HG02938 (cell line): ENCODE measurements at regions not wholly inside any gene's neighbourhood (a gene's known extent, or its start where the extent isn't known, plus 50 kb on each side); places are given as distances from the start of the nearest gene placed in this dataset.
"Not testable (repeated sequence)": the region's sequence is repeated elsewhere in the genome, so short reads cannot be mapped to it uniquely, and the experiment has no call there.

Experiments used
- ATAC-seq: cut with Tn5 transposase; IDR thresholded peaks from one replicate; pipeline ENCODE4 v1.9.1; 2021; ENCODE audit warnings: mild to moderate bottlenecking, moderate library complexity; ENCODE audit not compliant: unreplicated experiment

DNA sequence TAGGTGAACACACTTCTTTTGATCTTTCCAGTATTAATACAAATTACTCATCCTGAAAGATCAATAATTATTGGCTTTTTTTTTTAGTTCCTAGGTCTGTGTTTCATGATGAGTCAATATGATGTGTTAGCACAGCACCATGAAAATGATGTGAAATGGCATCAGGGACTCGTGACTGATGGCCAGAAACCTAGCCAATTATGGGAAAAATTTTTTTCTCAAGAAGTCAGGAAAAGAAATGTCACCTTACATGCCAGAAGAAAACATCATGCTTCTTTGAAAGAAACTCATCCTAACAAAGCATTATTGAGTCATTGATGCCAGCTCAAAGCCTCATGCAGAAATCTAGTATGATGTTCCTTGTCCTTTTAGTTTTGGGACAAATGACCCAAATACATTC, 468.3 kb upstream of the CBLB start:
- ATAC-seq: no peak

DNA sequence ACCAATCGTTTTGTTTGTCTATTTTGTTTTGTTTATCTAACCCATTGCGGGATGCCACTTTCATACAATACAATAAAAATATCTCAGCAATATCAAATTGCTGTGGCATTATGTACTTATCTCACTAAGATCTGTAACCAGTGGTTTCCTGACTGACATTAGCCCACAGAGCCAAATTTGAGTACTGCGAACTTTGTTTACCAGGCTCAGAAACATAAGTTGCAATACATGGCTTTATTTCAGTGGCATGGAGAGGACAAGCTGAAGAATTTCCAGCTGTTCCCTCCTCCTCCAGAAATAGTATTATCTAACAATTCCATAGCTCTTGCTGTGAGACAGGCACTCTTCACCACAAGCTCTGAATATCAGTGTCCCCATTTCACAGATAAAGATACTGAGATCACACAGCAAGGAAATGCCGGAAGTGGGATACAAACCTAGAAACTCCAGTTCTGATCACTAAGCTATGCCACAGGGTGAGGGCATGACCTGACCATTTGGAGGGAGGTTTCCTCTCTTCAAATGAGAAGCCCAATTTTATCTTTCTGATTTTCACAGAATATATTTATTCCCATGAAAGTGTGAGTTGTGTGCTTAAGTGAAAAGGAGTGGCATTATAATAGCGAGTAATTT, 469.9 kb upstream of the CBLB start:
- ATAC-seq: no peak

DNA sequence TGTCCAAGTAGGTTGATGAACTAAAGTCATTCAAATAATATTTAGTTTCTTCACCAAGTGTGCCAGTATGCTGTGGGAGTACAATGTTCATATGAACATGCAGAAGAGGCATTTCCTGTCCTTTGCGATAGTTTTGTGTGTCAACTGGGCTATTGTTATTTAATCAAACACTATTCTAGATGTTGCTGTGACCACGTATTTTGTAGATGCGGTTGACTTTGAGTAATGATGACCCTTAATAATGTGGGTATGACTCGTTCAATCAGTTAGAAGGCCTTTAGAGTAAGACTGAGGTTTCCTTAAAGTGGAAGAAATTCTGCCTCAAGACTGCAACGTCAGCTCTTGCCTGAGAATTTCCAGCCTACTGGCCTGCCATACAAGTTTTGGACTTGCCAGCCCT, 470.7 kb upstream of the CBLB start:
- no peak for ATAC-seq

DNA sequence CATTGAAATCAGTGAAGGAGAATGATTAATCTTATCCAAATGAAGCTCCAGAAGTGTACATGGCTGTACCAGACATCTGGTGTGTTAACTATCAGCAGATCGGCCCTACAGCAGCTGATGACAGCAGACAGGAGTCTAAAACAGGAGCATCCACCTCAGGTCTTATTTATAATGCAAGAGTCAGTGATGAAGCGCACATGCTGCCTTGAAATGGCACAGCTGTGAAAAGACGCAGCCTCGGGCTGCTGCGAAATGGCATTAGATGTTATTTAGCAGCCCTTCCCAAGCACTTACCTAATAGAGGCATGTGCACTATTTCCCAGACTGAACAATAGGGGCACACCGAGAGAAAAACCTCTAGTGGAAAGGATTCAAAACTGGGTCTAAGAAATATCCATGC, 472.3 kb upstream of the CBLB start:
- ATAC-seq: no peak

DNA sequence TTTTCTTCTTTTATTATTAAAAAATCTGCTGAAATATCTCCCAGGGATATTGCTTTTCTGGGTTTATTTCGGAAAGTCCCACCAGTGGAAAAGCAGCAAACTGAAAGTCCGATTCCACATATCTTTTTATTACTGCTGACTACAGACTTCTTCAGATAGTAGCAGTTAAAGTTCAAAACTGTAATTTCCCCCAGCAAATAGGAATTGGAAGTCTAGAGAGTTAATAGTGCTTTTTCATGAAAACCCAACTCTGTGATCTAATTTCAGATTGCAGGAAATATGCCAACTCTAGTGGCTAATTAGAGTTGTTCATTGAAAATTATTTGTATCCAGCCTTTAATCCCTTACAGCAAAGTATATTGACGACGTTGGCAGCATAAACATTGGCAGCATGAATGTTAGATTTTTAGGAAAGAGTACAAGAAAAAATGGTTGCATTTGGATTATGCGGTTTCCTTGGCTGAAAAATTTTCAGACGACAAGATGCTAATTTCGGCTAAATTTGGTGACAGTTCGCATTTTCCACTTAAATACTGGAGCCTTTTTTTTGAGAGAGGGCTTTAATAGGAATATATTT, 472.9 kb upstream of the CBLB start:
- ATAC-seq: no peak

DNA sequence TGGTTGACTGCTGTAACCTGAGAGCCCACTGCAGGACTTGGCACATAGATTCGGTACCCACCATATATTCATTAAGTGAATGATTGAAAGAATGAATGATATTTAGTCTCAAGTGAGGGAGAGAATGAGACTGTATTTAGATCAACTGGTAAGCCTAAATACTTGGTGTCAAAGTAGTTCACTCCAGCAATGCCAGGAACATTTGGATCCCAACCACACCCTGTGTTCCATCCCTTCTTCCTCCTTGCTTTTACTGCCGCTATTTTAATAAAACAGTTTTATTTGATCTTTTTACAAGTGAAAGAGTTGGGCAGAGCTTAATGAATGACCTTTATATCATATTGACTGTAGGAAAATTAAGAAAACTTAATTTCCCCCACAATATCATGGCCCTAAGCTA, 473.6 kb upstream of the CBLB start:
- ATAC-seq: no peak

DNA sequence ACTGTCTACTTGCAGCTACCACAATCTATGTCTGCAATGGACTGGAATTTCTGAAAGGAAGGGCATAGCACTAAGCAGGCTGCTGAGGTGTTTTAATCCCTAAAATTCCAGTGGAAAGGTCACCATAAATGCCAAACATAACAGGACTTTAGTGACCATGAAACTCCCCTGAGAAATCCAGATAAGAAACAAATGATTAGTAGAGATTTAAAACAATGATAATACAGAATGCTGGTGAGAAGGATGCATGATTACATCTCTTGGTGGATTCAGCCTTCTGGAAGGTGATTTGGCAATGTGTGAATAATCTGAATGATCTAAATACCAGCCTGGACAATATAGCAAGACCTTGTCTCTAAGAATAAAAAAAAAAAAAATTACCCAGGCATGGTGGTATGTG, 475.0 kb upstream of the CBLB start:
- ATAC-seq: no peak

DNA sequence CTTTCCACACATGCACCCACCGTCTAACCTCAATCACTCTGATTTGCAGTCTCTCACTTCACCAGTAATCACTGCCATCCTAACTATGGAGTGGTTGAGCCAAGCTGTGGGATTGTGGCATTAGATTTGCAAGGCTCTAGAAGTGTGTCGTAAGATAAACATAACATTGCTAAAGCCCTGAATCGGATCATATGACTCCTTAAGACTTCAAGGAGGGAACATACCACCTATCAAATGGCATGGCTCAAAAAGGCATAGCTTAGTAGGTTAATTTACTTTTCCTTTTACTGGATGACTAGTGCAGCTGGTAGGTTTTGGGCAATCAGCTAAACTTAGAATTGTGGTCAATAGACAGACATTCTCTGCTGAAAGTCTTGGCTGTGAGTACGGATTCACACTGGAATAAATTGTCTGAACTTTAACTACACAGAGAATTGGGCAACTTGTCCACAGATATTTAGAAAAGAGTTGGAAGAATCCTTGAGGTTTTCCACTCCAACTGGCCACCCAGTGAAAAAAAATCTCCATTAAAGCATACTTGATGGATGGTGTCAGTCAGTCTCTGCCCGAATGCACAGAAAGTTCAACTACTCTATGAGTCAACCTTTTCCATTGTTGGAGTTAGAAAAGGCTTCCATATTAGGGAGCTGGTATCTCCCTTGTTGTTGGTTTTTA, 476.7 kb upstream of the CBLB start:
- ATAC-seq: no peak

DNA sequence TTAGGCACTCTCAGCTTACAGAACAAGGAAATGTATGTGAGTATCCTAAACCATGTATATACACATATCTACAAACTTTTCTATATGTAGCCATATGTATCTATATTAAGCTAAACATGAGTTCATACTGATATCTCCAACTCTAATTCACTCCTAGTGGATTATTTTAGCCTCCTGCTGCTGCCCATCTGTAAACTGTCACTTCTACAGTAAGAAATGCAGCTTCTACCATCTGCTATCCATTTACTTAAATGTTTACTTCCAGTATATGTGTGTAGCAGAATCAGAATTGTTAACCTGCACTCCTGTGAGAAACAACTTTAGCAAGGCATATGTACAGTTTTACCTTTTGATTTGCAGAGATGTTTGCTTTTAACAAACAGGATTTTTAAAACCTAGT, 478.5 kb upstream of the CBLB start:
- ATAC-seq: no peak

DNA sequence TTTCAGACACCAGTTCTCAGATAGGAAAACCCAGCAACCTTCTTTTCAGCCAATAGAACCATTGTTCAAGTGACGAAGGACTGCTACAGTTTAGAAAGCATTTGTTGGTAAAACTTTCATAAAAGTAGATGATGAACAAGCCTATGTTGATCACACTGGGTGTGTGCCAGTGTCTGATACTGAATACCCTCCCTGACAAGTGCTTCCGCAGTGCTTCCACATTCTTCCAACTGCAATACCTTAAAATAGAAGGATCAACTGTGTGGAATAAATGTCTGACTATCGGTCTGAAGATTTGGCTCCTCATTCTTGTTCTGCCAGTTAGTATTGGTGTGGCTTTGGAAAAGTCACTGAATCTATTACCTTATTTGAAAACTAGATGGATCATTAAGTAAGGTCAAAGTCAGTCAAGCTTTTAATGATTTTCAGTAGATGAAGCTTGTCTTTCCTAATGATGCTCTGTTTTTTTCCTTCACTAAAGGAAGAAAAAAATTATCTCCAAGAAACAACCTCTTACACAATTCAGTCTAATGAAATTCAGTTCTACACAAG, 479.4 kb upstream of the CBLB start:
- no peak for ATAC-seq

DNA sequence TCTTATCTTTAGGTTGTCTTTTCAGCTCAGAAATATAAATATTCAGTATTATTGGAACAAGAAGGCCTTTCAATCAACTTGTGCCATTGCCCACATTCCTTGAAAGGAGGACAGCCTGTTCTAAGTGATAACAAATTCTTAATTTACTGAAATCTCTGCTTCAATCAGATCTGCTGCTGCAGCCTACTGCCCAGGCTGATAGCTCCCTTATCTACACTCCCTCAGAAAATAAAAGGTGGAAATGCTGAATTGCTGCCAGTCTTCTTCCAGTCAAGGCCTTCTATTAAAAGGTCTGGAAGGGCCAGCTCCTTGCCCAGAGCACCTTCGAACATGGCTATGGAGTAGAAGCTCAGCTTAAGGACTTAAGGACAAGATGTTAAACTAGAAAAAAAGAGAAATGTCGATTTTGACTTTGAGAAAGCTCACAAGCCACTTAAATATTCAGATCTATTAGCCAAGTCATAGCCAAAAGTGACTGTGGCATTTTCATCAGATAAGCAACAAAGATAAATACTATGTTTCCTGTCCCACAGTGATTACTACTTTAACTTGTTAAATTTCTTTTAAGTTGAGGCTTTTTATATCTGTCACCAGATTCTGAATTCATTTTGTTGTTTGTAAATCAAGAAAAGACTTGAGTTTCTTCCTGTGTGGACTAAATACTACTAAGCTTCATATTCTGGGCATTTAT, 480.5 kb upstream of the CBLB start:
- no peak for ATAC-seq

DNA sequence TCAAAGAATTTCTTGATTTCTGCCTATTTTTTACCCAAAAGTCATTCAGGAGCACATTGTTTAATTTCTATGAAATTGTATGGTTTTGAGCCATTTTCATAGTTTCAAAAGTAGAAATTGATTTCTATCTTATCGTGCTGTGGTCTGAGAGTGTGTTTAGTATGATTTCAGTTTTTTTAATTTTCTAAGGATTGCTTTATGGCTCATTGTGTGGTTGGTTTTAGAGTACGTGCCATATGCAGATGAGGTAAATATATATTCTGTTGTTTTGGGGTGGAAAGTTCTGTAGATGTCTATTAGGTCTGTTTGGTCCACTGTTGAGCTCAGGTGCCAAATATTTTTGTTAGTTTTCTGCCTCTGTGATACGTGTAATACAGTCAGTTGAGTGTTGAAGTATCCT, 487.1 kb upstream of the CBLB start:
- no peak for ATAC-seq

DNA sequence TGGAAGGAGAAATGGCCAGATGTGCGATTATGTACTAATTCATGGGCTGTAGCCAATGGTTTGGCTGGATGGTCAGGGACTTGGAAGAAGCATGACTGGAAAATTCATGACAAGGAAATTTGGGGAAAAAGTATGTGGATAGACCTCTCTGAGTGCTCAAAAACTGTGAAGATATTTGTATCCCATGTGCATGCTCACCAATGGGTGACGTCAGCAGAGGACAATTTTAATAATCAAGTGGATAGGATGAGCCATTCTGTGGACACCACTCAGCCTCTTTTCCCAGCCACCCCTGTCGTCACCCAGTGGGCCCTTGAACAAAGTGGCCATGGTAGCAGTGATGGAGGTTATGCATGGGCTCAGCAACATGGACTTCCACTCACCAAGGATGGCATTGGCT, 490.9 kb upstream of the CBLB start:
- no peak for ATAC-seq

DNA sequence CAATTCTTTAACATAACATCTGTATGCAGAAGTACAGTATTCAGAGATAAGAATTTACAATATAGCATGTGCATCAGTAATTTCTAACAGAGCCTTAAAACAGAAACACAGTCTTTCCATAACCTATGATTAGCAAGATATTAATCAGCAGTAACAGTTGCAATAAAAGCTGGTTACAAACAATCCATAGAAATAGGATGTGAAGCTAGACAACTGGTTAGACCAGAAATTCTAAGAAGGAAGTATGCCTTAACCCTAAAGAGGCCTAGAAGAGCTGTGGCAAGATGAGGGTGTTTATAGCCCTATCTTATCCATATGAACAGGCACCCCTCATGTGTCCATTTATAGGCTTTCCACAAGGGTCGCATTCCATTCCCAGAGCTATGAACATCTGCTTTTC, 492.1 kb upstream of the CBLB start:
- ATAC-seq: not testable (repeated sequence)

DNA sequence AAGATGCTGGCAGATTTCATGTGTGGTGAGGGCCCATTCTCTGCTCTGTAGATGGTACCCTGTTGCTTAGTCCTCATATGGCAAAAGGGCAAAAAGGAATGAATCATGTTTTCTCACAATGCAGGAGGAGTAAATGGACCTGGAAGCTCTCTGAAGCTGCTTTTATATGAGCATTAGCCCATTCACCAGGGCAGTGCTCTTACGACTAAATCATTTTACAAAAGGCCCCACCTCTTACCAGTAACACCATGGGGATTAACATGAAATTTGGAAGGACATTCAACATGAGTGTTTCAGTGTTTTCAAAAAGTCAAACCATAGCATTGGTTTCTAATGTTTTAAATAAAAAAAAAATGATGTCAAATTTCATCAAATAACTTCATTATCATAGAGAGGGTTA, 495.7 kb upstream of the CBLB start:
- ATAC-seq: no peak

DNA sequence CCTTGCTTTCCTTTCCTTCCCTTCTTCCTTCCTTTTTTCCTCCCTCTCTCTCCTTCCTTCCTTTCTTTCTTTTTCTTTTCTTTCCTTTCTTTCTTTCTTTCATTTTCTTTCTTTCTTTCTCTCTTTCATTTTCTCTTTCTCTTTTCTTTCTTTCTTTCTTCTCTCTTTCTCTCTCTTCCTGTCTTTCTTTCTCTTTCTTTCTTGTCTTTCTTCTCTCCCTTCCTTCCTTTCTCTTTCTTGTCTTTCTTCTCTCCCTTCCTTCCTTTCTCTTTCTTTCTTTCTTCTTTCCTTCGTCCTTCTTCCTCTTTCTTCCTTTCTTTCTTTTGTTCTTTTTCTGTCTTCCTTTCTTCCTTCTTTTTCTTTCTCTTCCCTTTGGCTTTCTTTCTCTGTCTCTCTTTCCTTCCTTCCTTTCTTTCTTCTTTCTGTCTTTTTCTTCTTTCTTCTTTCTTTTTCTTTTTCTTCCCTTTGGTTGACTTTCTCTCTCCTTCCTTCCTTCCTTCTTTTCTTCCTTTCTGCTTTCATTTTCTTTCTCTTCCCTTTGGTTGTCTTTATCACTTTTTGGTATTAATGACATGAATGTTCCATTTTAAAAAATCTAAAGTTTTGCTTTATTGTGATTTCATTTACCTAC, 496.4 kb upstream of the CBLB start:
- ATAC-seq: no peak

DNA sequence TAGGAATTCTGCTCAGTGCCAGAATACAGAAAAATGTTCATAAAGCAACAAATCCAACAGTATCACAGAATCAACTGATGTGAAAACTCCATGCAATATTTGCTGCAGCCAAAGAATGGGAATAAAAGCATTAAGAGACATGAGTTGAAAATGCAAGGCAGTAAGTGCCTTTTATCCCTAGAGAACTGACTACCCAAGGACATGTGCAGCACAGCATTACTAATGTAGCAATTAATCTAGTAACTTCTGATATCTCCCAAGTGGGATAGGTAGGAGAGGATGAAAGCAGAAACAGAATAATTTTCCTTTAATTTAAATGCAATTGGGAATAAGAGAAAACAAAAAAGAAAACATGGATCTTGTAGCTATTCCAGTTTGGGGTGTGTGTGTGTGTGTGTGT, 497.5 kb upstream of the CBLB start:
- no peak for ATAC-seq

DNA sequence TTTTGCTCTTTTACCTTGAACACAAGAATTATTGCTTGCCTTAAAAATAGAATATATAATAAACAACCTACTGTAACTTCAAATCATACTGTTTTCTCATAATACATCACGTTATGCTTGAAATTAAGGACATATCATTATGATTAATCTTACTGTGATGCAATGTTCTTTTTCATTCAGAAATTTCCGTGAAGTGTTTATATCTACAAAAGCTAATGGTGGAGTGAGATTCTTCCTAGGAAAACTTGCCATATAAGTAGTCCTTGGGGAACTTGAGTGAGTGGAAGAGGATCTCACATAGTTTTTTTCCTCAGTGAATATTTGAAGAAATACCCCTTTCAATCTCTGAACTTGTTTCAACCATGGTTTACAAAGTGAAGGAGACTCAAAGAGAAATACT, 498.7 kb upstream of the CBLB start:
- no peak for ATAC-seq

DNA sequence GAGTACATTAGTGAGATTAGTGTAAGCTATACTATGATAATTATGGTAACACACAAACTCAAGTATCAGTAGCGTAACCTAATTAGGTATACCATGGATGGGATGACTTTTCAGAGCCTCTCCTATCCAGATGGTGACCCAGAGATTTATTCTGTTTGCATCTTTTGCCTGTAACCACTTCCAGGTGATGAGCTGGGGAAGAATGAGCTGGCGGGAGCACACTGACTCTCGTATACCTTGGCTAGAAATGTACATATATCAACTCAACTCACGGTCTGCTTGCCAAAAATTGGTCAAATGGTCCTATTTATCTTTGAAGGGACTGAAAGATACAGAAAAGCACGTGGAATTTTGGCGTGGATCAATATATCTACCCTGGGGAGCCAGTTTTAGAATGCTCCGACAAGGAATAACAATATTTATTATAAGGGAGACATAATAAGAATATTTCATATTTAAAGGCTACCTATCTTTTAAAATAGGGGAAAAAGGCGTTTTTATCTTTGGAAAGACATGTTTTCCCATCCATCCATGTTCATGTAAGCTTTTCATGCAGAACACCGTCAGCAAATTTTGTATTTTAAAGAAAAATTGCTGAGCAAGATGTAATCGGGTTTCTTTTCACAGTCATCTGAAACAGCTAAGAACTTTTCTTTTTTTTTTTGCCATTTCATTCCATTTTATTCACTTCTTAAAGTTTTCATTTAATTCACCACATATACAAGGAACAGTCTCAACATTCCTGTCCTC, 502.6 kb upstream of the CBLB start:
- ATAC-seq: no peak

DNA sequence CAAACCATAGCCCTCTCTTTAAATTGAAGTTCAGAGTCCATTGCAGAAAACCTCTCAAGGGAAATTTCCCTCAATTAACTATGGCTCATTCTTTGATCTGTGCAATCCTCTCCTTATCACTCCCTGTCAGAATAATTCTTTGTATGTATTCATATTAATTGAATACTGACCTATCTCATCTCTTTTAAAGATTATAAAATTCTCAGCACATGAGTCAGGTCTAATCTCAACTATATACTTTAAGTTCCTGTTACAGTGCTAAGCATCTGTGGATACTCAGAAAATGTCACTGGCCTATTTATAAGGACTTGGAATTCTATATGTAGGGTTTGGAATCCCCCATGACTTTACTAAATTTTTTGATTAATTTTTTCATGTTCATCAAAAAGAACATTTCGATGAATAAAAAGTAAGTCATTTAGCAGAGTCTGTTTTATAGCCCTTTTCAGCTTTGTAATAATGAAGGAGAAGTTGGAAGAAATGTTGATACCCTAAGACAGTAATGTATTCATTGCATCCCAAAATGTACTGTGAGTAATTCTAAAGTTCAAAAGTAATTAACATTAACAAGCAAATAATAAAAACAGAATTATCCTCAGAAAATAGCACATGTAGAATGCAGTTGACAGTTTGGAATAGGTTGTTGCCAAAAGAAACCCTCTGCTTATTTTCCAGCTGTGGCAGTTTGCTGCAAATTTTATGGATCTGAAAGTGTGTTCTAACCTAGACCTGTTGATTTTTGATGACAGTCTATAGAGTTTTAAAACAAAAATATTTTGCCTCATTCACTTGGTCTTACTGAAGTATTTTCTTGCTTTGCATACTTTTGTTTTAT, 503.4 kb upstream of the CBLB start:
- ATAC-seq: no peak
